GM18519 (cell line): ENCODE measurements at regions not wholly inside any gene's neighbourhood (a gene's known extent, or its start where the extent isn't known, plus 50 kb on each side); places are given as distances from the start of the nearest gene placed in this dataset.

Experiments
- ATAC-seq: cut with Tn5 transposase; IDR thresholded peaks from one replicate; pipeline ENCODE4 v1.9.1; 2021; ENCODE audit warnings: mild to moderate bottlenecking, moderate library complexity; ENCODE audit not compliant: unreplicated experiment, low FRiP score

- ATAC-seq = no peak
These were observed 617.1 kb downstream of the NTRK3 start for GRCh38 chr15:87639305-87640011.

- ATAC-seq = no peak
These were observed 617.9 kb downstream of the NTRK3 start for GRCh38 chr15:87638554-87639083.

DNA sequence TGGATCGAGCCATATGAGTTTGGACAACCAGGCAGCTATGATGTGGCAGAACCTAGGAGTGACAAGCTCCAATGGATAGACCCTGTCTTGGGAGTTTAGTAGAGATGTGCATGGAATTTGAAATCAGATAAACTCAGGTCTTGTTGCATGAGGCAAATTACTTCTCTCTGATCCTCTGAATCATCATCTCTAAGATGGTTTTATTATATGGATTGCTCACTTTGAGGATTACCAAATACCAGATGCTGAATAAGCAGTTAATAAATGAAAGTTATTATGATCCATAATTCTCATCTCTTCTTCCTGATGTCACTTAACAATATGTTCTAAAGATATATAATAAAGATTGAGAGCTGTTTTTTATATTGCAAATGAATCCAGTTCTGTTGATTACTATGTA, 622.2 kb downstream of the NTRK3 start:
- ATAC-seq = no peak

DNA sequence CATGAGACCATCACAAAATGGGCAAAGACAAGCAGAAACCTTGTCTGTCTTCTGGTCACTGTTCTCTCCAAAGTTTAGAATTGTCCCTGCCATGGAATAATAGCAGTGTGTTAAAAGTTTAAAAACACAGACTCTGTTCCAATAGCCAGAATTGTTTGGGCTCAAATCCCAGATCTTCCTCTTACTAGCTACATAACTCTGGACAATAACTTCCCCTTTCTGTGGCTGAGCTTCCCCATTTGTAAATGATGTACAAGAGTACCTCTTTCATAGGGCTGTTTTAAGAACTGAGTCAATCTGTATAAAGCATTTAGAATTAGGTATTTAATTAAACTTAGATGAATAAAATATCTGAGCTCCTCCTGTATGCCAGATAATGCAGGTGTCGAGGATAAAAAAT, 623.0 kb downstream of the NTRK3 start:
- ATAC-seq = no peak

DNA sequence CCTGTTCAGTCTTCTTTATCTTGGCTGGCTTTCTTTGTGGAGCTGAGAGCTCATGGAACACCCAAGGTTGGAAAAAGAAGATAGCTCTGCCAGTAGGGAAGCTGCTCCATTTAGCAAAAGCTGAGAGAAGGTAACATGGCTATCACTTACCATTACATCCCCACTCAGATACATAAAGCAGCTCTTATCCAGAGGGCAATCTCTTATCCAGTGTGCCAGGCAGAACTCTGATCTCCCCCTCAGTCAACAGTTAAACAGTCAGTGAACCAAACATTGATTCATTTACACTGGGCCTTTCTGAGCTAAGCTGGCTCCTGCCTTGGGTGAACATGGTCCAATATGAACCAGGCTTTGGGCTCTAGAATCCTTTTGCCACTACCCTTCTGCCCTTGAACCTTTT, 624.2 kb downstream of the NTRK3 start:
- no peak for ATAC-seq

- no peak for ATAC-seq
These were observed 624.8 kb downstream of the NTRK3 start for GRCh38 chr15:87631775-87632174.

GRCh38 chr15:87631093-87631492, 625.4 kb downstream of the NTRK3 start:
- ATAC-seq = no peak

- no peak for ATAC-seq
These were observed 628.2 kb downstream of the NTRK3 start for GRCh38 chr15:87628311-87628710.

DNA sequence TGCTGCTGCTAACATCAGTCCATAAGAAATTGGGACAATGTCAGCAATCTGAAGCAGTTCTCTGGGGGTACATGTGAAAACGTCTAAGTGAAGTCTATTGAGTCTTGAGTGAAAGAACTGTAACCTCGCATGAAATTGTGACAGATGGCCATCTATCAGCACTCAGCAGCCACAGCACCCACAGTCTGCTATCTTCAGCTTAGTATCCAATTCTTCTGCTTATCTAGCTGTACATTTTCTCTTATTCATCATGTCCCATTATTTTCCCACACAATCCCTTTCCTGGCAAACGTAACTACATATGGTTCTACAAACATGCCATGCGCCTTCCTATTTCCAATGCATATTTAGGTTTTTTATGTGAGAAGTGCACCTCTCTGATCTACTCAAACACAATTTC, 629.7 kb downstream of the NTRK3 start:
- no peak for ATAC-seq

- ATAC-seq = no peak
These were observed 632.7 kb downstream of the NTRK3 start for GRCh38 chr15:87623832-87624231.

GRCh38 chr15:87620393-87620792, 636.1 kb downstream of the NTRK3 start:
- no peak for ATAC-seq

- ATAC-seq = no peak
These were observed 637.2 kb downstream of the NTRK3 start for GRCh38 chr15:87619161-87619960.

- ATAC-seq = no peak
These were observed 638.3 kb downstream of the NTRK3 start for GRCh38 chr15:87618203-87618725.

DNA sequence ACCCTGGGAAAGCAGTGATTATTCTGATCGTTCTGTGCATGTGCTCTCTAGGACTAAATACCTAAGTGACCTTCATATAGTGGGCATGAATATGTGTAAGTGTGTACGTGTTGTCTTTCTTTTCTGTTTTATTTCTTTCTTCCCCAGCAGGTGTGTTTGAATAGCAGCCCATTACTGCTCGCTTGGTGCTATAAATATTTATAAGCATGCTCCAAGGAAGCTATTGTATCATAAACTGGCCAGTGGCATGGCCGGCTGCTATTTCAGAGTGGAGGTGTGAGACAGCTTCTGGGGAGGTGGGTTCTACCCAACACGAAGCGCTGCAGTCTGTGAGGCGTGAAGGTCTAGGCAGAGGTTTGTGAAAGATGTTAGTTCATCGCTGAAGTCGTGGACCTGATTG, 641.8 kb downstream of the NTRK3 start:
- ATAC-seq = no peak

GRCh38 chr15:87610366-87610765, 646.2 kb downstream of the NTRK3 start:
- no peak for ATAC-seq

- ATAC-seq = no peak
These were observed 646.6 kb downstream of the NTRK3 start for GRCh38 chr15:87609894-87610293.

GRCh38 chr15:87609474-87609873, 647.1 kb downstream of the NTRK3 start:
- ATAC-seq = no peak

- ATAC-seq = no peak
These were observed 648.1 kb downstream of the NTRK3 start for GRCh38 chr15:87608238-87609028.

DNA sequence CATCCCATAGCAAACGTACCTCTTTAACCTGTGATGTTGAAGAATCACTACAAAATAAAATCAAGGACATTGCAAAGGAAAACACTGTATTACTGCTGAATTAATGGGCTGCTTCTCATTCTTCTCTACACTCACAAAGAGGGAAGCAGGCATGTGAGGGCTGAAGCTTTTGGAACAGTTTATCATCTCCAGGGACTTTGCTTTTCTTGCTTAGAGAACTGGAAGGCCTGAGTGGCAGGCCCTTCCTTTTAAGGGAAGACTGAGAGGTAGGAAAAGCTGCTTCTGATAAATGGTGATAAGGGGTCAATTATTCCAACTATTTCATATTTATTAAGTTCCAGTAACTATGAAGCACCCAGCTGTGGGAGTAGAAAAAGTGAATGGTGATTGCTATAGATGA, 649.6 kb downstream of the NTRK3 start:
- no peak for ATAC-seq

DNA sequence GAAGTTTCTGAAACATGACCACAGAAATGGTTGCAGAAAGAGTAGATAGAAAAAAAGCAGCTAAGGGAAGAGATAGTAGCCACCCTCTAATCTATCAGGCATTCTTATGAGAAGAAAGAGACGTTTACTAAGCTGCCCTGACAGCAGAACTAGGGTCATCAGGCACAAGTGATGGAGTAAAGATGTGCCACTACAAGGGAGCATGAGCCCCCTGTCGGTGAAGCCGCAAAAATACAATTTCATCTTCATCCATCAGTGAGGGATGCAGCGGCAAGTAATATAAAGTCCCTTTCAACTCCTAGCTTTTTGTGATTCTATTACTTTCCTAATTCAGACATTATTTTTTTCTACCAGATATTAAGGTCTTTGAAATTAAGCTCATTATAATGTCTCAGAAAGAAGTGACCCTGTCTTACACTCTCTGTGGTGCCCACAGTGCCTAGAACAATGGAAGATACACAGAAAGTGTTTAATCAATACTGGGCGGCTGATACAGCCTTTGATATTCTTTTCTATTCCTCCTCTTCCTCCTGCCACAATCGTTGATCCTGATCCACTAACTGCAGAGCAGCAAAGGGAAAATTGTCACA, 651.6 kb downstream of the NTRK3 start:
- ATAC-seq = no peak
